ENCODE measurements at regions not wholly inside any gene's neighbourhood (a gene's known extent, or its start where the extent isn't known, plus 50 kb on each side); places are given as distances from the start of the nearest gene placed in this dataset.

GRCh38 chr5:163687414-163687813, 182.0 kb downstream of the MAT2B start:
- H3K27ac Mint-ChIP-seq: no peak overlapping the region
- no peaks in the 10 kb centered on the region for H3K36me3 Mint-ChIP-seq
- no peaks in the 10 kb centered on the region for H3K9me3 Mint-ChIP-seq
- H3K27me3 Mint-ChIP-seq (ENCODE audit: low read depth in 3 of 3): peaks cover 0 to 2% (median 0%) of the 10 kb centered on the region in 3 donors
- H3K4me3 Mint-ChIP-seq: no peak overlapping the region
- peaks cover under 1 to 4% of the 10 kb centered on the region in 2 donors for H3K4me1 Mint-ChIP-seq
- DNase-seq: no peak

- DNase-seq: no peak
- no peaks in the 10 kb centered on the region for H3K9me3 Mint-ChIP-seq
Measured at GRCh38 chr5:163692091-163692490, 186.7 kb downstream of the MAT2B start.

GRCh38 chr5:163695830-163696578, 190.6 kb downstream of the MAT2B start:
- Mint-ChIP-seq H3K27ac (peak overlapping the region in 1 of 6 donors; percentile 43), H3K36me3 (no peaks in the 10 kb centered on the region), H3K9me3 (no peaks in the 10 kb centered on the region), H3K27me3 (ENCODE audit: low read depth in 3 of 3) (peaks cover 0 to 5% (median 0%) of the 10 kb centered on the region in 3 donors), H3K4me3 (peak overlapping the region in 1 of 5 donors; percentile 48), H3K4me1 (peaks cover 7 to 10% of the 10 kb centered on the region in 2 donors)
- DNase-seq: peak; percentile 40 to 57 (median 47)

More at GRCh38 chr5:163692091-163692490, 186.7 kb downstream of the MAT2B start:
- no peaks in the 10 kb centered on the region for H3K36me3 Mint-ChIP-seq
- no peak overlapping the region for H3K4me3 Mint-ChIP-seq
- H3K4me1 Mint-ChIP-seq: peaks cover 7 to 10% of the 10 kb centered on the region in 2 donors
- no peak overlapping the region for H3K27ac Mint-ChIP-seq
- peaks cover 0 to 5% (median 0%) of the 10 kb centered on the region in 3 donors for H3K27me3 Mint-ChIP-seq (ENCODE audit: low read depth in 3 of 3)

- Mint-ChIP-seq H3K9me3 (no peaks in the 10 kb centered on the region), H3K27ac (no peak overlapping the region), H3K27me3 (ENCODE audit: low read depth in 3 of 3) (peaks cover 0 to 4% (median 0%) of the 10 kb centered on the region in 3 donors), H3K4me1 (peaks cover 7 to 10% of the 10 kb centered on the region in 2 donors), H3K36me3 (no peaks in the 10 kb centered on the region), H3K4me3 (peak overlapping the region in 1 of 5 donors; percentile 48)
- no peak for DNase-seq
Measured at GRCh38 chr5:163696579-163696887, 191.1 kb downstream of the MAT2B start.

GRCh38 chr5:163706053-163706771, 200.8 kb downstream of the MAT2B start:
- no peak overlapping the region for H3K4me3 Mint-ChIP-seq
- H3K9me3 Mint-ChIP-seq: no peaks in the 10 kb centered on the region
- no peaks in the 10 kb centered on the region for H3K36me3 Mint-ChIP-seq
- H3K27me3 Mint-ChIP-seq (ENCODE audit: low read depth in 3 of 3): peaks cover 1 to 7% (median 2%) of the 10 kb centered on the region in 3 donors
- H3K4me1 Mint-ChIP-seq: no peaks in the 10 kb centered on the region
- no peak overlapping the region for H3K27ac Mint-ChIP-seq
- DNase-seq: no peak

GRCh38 chr5:163712011-163712410, 206.6 kb downstream of the MAT2B start:
- Mint-ChIP-seq H3K4me1 (no peaks in the 10 kb centered on the region), H3K9me3 (peaks cover 0 to 4% (median 0%) of the 10 kb centered on the region in 6 donors), H3K27ac (no peak overlapping the region), H3K36me3 (peaks cover 0 to 13% (median 0%) of the 10 kb centered on the region in 3 donors), H3K4me3 (no peak overlapping the region), H3K27me3 (ENCODE audit: low read depth in 3 of 3) (peaks cover 0 to 4% (median 2%) of the 10 kb centered on the region in 3 donors)
- no peak for DNase-seq

GRCh38 chr5:163718272-163718671, 212.9 kb downstream of the MAT2B start:
- DNase-seq: no peak
- H3K36me3 Mint-ChIP-seq: peaks cover 0 to 6% (median 0%) of the 10 kb centered on the region in 3 donors
- no peak overlapping the region for H3K4me3 Mint-ChIP-seq
- no peaks in the 10 kb centered on the region for H3K4me1 Mint-ChIP-seq
- H3K27me3 Mint-ChIP-seq (ENCODE audit: low read depth in 3 of 3): no peaks in the 10 kb centered on the region
- peaks cover 0 to 6% (median 0%) of the 10 kb centered on the region in 6 donors for H3K9me3 Mint-ChIP-seq
- no peak overlapping the region for H3K27ac Mint-ChIP-seq

GRCh38 chr5:163724305-163724704, 218.9 kb downstream of the MAT2B start:
- no peak for DNase-seq
- H3K4me1 Mint-ChIP-seq: peaks cover 5 to 10% of the 10 kb centered on the region in 2 donors
- H3K27me3 Mint-ChIP-seq (ENCODE audit: low read depth in 3 of 3): no peaks in the 10 kb centered on the region
- no peaks in the 10 kb centered on the region for H3K36me3 Mint-ChIP-seq
- no peak overlapping the region for H3K4me3 Mint-ChIP-seq
- H3K9me3 Mint-ChIP-seq: peaks cover 0 to 2% (median 0%) of the 10 kb centered on the region in 6 donors
- no peak overlapping the region for H3K27ac Mint-ChIP-seq

GRCh38 chr5:163727028-163727427, 221.6 kb downstream of the MAT2B start:
- Mint-ChIP-seq H3K4me3 (peak overlapping the region in 1 of 5 donors; percentile 39), H3K9me3 (peaks cover 0 to 2% (median 0%) of the 10 kb centered on the region in 6 donors), H3K4me1 (peaks cover 5 to 10% of the 10 kb centered on the region in 2 donors), H3K27ac (peak overlapping the region in 1 of 6 donors; percentile 0), H3K36me3 (no peaks in the 10 kb centered on the region), H3K27me3 (ENCODE audit: low read depth in 3 of 3) (peaks cover 0 to 2% (median 0%) of the 10 kb centered on the region in 3 donors)
- DNase-seq: no peak

- no peak overlapping the region for H3K4me3 Mint-ChIP-seq
- no peaks in the 10 kb centered on the region for H3K36me3 Mint-ChIP-seq
- peaks cover 0 to 6% (median 0%) of the 10 kb centered on the region in 6 donors for H3K9me3 Mint-ChIP-seq
- H3K27me3 Mint-ChIP-seq (ENCODE audit: low read depth in 3 of 3): peaks cover 0 to 2% (median 0%) of the 10 kb centered on the region in 3 donors
- peaks cover 5 to 10% of the 10 kb centered on the region in 2 donors for H3K4me1 Mint-ChIP-seq
- no peak for DNase-seq
- H3K27ac Mint-ChIP-seq: no peak overlapping the region
Measured at GRCh38 chr5:163730206-163730756, 224.9 kb downstream of the MAT2B start.

- H3K4me1 Mint-ChIP-seq: peaks cover 5 to 10% of the 10 kb centered on the region in 2 donors
- no peaks in the 10 kb centered on the region for H3K36me3 Mint-ChIP-seq
- H3K4me3 Mint-ChIP-seq: no peak overlapping the region
- no peak overlapping the region for H3K27ac Mint-ChIP-seq
- peaks cover 0 to 4% (median 0%) of the 10 kb centered on the region in 3 donors for H3K27me3 Mint-ChIP-seq (ENCODE audit: low read depth in 3 of 3)
- peaks cover 0 to 6% (median 0%) of the 10 kb centered on the region in 6 donors for H3K9me3 Mint-ChIP-seq
- DNase-seq: no peak
Measured at GRCh38 chr5:163731256-163731655, 225.8 kb downstream of the MAT2B start.

- H3K27ac Mint-ChIP-seq: no peak overlapping the region
- no peak for DNase-seq
- peaks cover 0 to 4% (median 0%) of the 10 kb centered on the region in 6 donors for H3K9me3 Mint-ChIP-seq
- no peaks in the 10 kb centered on the region for H3K36me3 Mint-ChIP-seq
- no peaks in the 10 kb centered on the region for H3K4me1 Mint-ChIP-seq
- no peak overlapping the region for H3K4me3 Mint-ChIP-seq
- peaks cover 0 to 5% (median 3%) of the 10 kb centered on the region in 3 donors for H3K27me3 Mint-ChIP-seq (ENCODE audit: low read depth in 3 of 3)
Measured at GRCh38 chr5:163735069-163735468, 229.7 kb downstream of the MAT2B start.

GRCh38 chr5:163747586-163747985, 242.2 kb downstream of the MAT2B start:
- Mint-ChIP-seq H3K27ac (no peak overlapping the region), H3K4me3 (no peak overlapping the region), H3K9me3 (peaks cover 0 to 2% (median 0%) of the 10 kb centered on the region in 6 donors), H3K27me3 (ENCODE audit: low read depth in 3 of 3) (peaks cover 0 to 2% (median 1%) of the 10 kb centered on the region in 3 donors), H3K36me3 (peaks cover 0 to 3% (median 0%) of the 10 kb centered on the region in 3 donors), H3K4me1 (no peaks in the 10 kb centered on the region)
- no peak for DNase-seq

GRCh38 chr5:163748934-163749333, 243.5 kb downstream of the MAT2B start:
- peaks cover 0 to 3% (median 0%) of the 10 kb centered on the region in 3 donors for H3K36me3 Mint-ChIP-seq
- no peak overlapping the region for H3K4me3 Mint-ChIP-seq
- peaks cover 0 to 2% (median 1%) of the 10 kb centered on the region in 3 donors for H3K27me3 Mint-ChIP-seq (ENCODE audit: low read depth in 3 of 3)
- H3K27ac Mint-ChIP-seq: no peak overlapping the region
- peaks cover 0 to 2% (median 0%) of the 10 kb centered on the region in 6 donors for H3K9me3 Mint-ChIP-seq
- no peaks in the 10 kb centered on the region for H3K4me1 Mint-ChIP-seq
- DNase-seq: no peak
